Cerebellar cortex (tissue), 1 donor: ENCODE measurements at regions not wholly inside any gene's neighbourhood (a gene's known extent, or its start where the extent isn't known, plus 50 kb on each side); places are given as distances from the start of the nearest gene placed in this dataset.

Experiments used
- DNase-seq: peaks from one replicate; pipeline ENCODE4 v3.0.0-alpha.2; 2015; ENCODE audit warnings: low spot score

DNA sequence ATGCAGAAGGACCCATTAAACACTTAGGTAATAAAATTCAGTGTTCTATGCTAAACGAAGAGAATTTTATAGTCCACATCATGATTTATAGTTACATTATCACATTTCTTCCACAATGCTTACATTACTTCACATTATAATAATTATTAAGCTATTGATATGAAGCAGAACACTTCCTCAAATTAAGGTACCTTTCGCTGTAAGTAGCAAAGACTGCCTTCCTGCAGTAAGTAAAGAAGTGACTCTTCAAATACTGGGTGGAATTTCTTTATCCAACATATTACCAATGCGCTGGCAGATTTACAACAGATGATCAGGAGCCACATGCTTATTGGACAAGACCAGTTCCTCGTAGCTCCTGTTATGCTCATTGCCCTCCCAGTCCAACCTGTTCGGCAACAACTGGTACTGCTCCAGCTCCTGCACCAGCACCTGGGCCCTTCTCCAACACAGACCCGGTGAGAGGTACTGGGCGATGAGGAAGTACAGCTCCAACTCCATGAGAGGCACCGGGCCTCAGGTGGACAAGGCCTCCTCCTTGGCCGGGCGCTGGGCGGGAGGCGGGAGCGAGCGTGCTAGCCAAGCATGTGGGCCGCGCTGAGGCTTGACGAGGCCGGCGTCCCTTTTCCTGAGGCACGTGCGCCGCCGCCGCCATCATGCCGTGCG, 210.7 kb upstream of the ATP2B1 start:
- no peak for DNase-seq

DNA sequence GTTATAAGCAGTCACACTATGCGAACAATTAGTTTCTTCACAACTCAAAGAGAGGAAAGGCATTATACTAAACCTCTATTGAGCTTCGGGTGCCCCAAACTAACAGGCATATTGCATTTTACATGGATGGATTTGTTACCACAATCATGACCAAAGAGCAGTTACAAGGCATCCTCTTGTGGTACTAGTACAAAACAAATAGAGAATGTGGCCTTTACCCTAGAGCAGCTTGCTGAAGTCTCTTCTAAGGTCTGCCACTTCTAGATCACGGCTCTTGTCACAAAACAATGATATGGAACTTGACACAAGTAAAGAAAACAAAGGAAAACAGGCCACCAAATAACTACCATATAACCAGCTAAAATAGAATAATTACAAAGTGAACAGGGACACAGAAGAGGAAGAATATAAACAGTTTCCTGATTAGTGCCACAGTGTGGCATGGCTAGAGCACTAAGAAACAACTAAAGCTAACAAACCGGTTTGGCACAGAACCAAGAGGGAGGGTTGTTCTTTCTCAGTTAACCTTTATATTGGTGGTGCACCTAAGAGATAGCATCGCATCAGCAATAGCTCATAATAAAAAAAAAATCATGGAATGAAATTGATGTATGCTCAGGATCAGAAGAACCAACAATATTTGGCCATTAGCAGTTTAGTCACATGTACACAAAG, 209.7 kb upstream of the ATP2B1 start:
- no peak for DNase-seq

DNA sequence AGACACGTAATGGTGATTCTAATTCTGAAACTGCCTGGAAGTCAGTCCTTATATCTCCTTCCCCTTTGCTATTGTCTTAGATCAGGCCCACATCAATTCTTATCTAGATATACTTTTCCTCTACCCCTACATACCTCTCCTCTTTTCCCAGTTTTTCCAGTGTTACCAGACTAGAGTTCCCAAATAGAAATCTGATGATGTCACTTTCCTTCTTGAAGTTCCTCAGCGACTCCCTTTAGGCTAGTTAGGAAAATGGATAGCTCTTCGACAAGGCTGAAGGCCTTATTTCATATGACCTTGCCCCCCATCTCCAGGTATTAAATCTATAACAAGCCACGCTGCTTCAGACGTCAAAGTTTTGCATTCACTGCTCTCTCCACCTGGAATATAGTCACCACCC, 201.1 kb upstream of the ATP2B1 start:
- DNase-seq: no peak

DNA sequence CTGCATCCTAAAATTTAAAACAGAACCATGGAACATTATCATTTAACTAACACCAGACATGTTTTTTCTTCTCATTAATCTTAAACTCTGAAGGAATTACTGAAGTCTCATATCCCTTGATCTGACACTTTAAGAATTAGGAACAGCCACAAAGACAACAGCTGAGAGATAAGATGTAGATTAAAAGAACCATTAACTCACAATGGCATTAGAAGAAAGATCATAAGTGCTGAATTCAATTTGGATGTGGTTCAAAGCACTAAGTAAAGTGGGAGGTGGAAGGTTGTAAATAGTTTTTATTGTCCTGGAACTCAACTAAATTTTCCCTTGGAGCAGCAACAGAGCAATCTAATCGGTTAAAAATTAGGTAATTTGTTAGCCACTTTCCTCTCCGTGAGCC, 199.0 kb upstream of the ATP2B1 start:
- no peak for DNase-seq

DNA sequence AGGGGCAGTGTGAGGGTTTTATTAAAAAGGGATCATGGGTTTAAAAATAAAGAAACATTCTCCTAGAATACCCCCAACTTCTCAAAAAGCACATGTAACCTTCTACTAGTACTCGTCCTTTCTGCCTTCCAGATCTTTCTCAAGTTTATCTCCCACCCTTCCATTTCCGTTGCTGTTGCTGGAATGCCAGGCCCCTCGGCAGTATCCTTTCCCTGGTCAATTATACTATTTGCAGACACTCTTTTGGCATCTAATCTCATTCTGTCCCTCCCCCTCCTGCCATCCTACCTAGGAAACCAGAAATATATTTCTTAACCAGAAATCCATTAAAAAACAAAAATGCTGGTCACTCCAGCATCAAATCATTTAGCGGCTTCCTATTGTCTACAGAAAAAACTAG, 198.2 kb upstream of the ATP2B1 start:
- DNase-seq: no peak

DNA sequence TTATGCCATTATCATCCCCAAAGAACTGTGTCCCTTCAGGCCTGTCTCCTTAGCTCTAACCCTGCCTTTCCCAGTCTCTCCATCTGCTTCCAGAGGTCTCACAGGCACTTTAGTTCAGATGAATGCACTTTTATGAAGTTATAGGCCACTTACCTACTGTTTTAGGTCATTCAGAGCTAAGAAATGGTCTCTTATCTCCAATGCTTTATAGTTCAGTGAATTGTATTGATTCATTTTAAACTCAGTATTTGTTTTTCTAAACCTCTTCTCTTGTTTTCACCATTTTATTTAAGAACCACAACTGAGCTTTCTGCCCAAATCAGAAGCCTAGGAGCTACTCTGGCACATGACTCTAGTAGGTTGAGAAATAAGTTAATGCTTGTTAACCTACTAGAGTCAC, 197.5 kb upstream of the ATP2B1 start:
- no peak for DNase-seq

DNA sequence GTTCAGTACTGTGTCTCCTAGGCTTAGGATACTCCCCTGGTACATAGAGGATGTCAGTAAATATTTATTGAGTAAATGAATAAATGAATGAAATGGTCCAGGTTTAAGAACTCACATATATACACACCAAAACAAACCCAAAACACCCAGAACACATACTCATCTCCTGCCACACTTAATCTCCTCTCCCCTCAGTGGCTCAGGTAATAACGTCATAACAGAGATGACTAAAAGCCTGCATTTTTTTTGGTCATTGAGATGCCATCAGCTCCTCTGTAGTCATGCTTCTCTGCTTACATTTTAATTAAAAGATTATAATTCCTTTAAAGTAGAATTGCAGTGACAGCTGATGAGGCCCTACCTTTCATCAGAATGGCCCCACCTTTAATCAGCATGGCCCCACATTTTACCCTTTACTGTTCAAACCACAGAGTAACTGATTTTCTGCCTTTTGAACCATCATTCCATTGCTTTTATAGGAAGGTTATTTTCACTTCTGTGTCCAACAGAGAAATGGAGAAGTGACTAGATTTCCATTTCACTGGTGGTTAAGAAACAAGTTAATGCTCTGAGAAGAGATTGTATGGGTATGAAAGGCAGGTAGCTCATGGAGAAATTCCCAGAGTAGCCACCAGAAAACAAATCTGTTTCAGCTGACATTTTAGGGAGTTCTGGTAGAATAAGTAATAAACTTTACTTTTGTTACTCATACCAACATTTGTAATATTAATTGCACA, 193.4 kb upstream of the ATP2B1 start:
- no peak for DNase-seq

DNA sequence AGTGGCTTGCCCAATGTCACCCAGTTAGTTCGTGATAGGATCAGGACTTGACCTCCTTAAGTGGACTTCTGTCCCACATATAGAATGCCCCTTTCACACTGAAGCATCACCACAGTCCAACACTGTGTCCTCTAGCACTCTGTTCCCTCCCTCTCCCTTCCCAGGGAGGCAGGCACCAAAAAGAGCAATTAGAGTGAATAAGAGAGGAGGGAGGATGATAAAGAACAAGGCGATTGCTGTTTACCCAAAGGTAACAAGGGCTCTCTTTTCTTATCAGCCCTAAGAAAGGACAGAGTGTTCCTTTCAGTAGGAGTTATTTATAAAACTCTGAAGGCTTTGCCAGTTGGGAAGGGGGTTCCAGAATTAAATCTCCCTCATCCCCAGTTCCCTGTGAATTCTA, 192.7 kb upstream of the ATP2B1 start:
- DNase-seq: no peak

DNA sequence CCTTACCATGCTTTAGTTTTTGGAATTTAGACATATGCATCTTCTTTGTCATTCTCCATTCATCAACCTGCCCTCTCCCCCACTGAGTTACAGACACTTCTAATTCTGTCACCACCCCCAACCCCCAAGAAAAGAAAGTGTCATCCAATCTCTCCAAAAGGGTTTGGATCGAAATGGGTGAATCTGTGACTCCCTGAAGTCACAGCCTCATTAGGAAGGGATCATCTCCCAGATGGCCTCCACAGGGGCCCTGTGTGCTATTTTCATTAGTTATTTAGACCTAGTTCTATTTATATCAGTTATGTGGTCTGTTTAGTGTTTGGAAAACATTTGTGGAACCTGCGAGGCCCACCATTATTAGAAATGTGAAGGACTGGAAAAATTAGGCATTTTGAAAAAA, 191.0 kb upstream of the ATP2B1 start:
- peak; percentile 83 for DNase-seq

DNA sequence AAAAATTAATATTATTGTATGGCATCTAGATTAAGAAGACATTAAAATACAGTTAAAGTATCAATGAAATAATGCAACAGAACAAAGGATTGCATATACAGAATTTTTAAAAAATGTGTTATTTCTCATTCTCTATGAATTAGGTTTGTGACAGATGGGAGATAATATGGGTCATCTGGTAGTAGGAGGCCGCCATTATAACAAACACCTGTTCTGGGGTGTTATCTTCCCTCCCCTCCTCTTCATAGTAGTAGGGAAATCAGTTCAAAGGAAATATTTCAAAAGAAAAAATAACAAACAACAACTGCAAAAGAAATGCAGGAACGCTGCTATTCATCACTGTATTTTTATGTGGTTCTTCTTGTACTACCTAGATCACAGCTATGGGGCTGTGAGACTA, 187.0 kb upstream of the ATP2B1 start:
- DNase-seq: peak; percentile 67

DNA sequence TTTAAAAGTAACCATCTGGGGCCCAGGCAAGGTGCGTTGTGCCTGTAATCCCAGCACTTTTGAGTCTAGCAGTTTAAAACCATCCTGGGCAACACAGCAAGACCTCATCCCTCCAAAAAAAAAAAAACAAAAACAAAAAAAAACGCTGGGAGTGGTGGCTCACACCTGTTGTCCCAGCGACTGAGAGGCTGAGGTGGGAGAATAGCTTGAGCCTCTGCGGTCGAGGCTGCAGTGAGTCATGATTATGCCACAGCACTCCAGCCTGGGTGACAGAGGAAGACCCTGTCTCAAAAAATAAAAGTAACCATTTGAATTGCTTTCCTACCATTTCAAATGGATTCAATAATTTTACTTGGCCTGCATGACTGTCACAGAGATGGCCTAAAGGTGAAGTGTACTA, 186.5 kb upstream of the ATP2B1 start:
- DNase-seq: no peak

DNA sequence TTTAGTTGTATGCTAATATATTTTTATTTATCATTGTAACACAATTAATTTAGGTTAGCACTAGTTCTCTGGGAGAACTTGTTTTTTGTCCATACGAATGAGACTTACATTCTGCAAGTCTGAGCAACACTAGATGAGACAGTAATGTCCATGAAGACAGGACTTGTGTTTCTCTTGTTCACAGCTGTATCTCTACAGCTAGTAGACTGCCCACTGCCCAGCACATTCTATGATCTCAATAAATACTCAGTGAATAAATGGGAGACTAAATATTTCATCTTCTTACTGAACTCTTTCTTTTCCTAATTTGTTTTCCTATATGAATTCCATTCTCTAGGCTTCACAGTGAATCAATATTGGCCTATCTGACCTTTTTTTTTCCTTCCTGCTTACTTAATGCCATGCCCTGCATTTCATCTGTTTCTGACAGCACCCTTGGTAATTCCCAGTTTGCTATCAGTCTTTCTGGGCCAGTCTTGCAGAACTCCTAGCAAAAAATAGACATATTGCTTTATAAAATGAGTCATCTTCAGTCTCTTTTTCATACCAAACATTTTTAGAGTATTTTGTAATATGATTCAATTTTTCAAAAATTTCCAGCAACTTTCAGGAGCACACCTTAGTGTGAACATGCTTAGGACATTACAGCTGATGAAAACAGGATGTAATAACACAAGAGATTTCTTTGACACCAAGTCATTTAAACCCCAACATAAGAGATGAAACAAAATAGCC, 185.5 kb upstream of the ATP2B1 start:
- DNase-seq: no peak

DNA sequence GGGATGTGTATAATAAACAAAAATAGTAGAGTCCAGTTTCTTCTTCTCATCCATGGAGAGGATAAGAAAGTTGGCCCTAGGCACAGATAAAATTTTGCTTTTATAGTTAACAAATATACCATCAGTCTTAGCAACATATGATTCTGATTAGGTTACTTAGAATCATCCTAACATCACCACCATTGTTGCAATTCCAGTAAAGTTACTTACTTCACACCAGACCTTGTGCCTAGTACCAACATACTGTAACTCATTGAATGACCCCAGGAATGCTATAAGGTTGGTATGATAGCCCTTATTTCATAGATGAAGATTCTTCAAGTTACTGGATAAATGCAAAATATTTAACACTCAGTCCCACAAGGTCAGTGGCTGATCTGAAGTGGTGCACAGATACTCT, 183.8 kb upstream of the ATP2B1 start:
- DNase-seq: no peak

DNA sequence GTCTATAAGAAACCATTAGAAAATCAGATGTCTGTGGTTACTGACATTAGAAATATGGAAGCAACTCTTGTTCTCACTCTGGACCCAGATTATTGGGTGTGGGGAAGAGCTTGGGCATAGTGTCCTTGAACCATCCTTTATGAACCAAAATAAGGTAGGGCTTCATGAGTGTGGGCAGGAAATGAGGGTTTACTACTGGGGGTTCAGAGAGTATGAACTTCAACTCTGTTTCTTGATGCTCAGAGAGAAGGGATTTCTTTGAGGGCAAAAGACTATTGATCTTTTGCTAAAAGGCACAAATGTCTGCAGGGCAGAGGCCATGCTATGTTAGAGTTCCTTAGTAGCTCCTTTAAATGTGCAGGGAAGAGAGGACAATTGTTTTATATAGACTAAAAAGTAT, 183.3 kb upstream of the ATP2B1 start:
- no peak for DNase-seq

DNA sequence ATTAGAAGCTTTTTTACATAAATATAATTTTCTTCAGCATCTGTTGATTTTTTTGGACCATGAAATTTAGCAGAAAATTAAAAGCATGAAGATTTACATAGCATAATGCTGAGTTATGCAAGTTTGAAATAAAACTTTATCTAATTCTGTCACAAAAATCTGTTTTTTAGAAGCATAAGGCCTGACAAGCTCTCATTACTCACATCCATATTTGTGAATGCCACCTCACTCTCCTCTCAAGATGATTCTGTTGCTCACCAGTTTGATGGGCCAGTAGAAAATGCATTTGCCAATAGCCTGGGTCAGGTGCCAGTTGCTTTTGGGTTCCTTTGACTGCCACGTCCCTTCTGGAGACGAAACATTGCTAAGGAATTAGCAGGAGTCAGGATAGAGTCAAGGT, 181.5 kb upstream of the ATP2B1 start:
- no peak for DNase-seq

DNA sequence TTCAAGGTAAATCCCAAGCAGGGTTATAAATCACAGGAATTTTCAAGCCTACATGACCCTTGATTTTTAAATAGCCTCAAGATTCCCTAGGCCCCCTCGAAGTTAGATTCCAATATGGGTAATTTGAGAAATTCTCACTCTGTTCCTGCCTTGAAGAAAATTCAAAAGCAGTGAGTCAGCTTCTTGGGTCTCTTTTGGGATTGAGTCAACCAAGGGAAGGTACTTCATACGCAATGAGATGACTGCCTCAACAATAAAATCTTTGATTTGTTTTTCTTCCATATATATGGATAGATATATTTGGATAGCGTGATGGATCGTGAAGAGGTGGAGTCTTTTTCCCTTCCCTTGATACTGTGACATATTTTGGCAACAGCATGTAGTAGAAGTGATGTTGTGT, 180.4 kb upstream of the ATP2B1 start:
- no peak for DNase-seq

DNA sequence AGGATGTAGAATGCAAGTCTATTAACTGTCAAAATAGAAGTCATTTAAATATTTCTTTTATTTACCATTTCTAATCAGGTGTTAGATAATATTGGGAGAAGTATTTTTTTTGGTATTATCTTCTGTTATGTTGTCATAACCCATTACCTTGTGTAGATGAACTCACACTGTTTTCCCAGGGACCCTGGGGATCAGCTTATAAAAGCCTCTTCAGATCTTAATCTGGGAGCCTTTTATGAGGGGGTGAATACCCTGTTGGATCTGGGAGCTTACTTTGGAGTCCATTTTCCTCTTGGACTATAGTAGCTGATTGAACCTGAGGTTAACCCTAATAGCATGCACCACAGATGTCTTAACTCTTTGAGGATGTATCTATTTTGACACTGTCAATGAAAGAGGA, 176.3 kb upstream of the ATP2B1 start:
- DNase-seq: no peak

DNA sequence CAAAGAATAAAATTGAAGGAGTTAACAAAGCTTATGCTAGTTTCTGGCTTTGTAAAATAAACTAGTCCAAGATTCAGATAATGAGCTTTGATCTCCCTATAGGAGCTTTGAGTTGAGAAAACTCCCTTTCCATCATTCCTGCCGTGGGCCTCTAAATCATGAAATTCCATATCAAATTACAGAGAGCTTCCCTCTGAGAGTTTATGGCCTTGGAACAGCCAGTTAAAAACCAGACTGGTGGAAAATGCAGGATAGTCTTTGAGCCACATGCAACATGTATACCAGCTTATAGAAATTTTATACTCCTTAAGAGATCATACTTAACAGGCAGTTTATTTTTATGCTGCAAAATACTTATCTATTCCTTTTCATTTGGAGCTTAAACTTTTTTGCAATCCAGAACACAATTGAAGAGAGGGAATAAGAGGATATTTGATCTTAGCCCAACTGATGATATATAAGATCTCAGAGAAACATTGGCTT, 175.8 kb upstream of the ATP2B1 start:
- DNase-seq: no peak

DNA sequence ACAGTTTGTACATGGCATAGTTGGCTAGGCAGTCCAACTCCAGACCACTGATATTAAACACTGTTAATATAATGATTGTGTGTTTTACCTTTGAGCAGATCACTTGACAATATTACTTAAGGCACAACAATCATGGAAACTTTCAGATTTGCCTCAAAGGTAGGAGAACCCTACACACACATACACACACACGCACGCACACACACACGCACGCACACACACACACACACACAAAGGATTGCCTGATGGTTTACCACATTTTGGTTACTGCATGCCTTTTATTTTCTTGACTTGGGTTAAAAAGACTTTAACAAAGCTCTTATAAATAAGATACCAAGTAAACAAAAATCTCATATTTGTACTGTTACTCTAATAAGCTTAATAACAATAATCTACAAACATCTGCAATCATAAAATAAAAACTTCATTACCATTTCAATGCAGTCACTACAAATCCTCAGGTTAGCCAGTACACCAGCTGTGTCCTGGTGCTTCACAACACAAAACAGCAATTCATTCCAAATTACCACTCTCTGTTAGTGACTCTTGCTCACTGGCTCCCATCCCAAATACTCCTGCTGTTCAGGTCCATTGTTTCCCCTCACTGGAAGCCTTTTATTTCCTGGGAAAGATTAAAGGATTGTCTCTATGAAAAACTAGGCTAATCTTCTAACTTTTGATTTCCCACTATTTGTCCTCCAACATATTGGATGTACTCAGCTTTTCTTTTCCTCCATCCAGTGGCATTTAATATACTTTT, 175.2 kb upstream of the ATP2B1 start:
- DNase-seq: peak; percentile 50

DNA sequence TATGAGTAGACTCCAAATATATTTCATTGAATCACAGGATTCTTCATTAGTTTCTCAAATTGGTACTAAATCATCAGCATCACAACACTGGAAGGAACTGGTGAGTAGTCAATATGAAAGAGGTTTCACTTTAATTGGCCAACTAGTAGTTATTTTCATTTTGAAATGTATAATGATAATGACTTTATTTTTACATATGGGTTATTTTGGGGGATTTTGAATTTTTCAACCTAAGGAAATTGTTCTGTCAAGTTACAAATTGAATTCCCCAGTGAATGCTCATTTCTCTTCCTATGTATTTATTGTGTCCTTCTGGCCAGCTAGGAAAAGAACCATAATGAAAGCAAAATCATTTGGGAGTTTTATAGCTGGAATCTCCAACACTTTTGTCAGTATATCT, 174.2 kb upstream of the ATP2B1 start:
- DNase-seq: no peak

DNA sequence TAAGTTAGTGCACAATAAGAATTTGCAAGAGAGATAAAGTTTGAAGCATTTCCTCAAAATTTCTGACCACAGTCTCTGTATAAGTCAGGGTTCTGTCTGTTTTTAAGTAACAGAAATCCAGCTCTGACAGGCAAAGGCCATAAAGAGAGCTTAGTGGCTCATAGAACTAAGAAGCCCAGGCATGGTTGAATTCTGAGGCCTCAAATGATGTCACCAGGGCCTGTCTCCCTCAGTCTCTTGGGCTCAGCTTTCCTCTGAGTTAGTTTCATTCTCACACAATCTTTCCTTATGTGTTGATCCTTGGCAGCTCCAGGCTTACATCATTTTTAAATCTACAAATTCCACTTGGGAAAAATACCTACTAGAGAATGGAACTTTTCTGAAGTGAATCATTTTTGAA, 173.4 kb upstream of the ATP2B1 start:
- DNase-seq: no peak
